Ovary (tissue), 7 donors: ENCODE measurements at regions not wholly inside any gene's neighbourhood (a gene's known extent, or its start where the extent isn't known, plus 50 kb on each side); places are given as distances from the start of the nearest gene placed in this dataset.
"Not testable (repeated sequence)": the region's sequence is repeated elsewhere in the genome, so short reads cannot be mapped to it uniquely, and the experiment has no call there.

Experiments used
- DNase-seq, 5 donors: peaks; one replicate each; pipeline ENCODE4 v3.0.0-alpha.2; 2019 to 2020
- H3K27ac ChIP-seq, 2 donors: fragments of 200-600 bp; one replicate each; pipeline versions ENCODE4 v1.5.1 to v1.8.0; 2019 to 2022
- H3K27me3 ChIP-seq: fragments of 200-600 bp; one replicate; pipeline ENCODE4 v1.8.0; 2022
- H3K36me3 ChIP-seq: fragments of 200-600 bp; sonication (generic); one replicate; pipeline ENCODE4 v1.5.1; 2019
- H3K4me1 ChIP-seq: one replicate; pipeline ENCODE4 v1.8.1; 2013; ENCODE audit warnings: mild to moderate bottlenecking, moderate library complexity; ENCODE audit not compliant: insufficient read depth
- H3K4me3 ChIP-seq: fragments of 200-600 bp; sonication (generic); one replicate; pipeline ENCODE4 v1.5.1; 2017
- H3K9me3 ChIP-seq, 2 donors: fragments of 200-600 bp in 1 of 2; sonication (generic) in 1 of 2; one replicate each; pipeline versions ENCODE4 v1.5.1 to v1.8.1; 2013 to 2019; ENCODE audit warnings: mild to moderate bottlenecking in 1 of 2, moderate library complexity in 1 of 2
- CTCF ChIP-seq, 3 donors: fragments of 450-650 bp in 2 of 3; fragments of 200-600 bp in 1 of 3; IDR thresholded peaks; one replicate each; pipeline versions ENCODE4 v1.5.1 to v1.8.0; 2016 to 2022; ENCODE audit warnings: antibody characterized with exemption in 3 of 3, mild to moderate bottlenecking in 1 of 3
- EP300 ChIP-seq: sonication (generic); formaldehyde crosslinking; IDR thresholded peaks from one replicate; pipeline ENCODE4 v1.6.1; 2017; ENCODE audit warnings: antibody characterized with exemption
- POLR2A ChIP-seq: fragments of 450-650 bp; IDR thresholded peaks from one replicate; pipeline ENCODE4 v1.6.1; 2017; ENCODE audit warnings: antibody characterized with exemption, mild to moderate bottlenecking, moderate library complexity
- WGBS, 3 donors: extraction: QIAGEN DNeasy Blood & Tissue Kit in 1 of 3; methylation state at CpG; one replicate each; pipeline versions ENCODE4 v1.1.5 to v1.1.7; 2013 to 2017; 5-methylcytosine and 5-hydroxymethylcytosine counted together
- intact Hi-C, 4 donors: fragments of 100-400 bp; cut with DNase I; formaldehyde crosslinking; loops; one replicate each; pipeline versions ENCODE4 v1.11.0 to v1.15.1; 2022 to 2023
- donor health status: DM: no; HTN: no; CAD: no; lungs with moderate emphysema.
- donor health status: DM: no; HTN: no; CAD: no.
- donor health status: Bipolar disorder and iron deficiency.
- donor health status: DM: no; HTN: no; CAD: no.
- donor health status: DM: yes; HTN: yes; CAD: no.

DNA sequence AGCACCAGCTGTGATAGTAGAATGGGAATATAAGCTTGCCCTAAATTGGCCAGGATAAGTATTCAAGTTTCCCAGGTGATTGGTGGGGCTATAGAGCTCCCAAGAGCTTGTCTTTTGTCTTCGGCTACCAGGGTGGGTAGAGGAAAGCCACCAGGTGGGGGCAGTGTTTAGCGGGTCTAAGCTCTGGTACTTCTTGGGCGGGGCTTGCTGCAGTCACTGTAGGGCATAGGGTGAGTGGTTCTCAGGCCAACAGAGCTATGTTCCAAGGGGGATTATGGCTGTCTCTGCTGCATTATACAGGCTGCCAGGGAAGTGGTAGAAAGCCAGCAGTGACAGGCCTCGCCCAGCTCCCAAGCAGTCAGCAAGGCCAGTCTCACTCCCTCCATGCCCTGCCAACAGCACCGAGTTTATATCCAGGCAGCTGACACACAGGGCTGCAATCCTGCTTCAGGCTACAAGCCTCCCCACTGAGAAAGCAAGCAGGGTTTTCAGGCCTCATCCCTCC lies 110.7 kb downstream of the ZNF467 start:
- Histone ChIP-seq H3K27ac (no peak overlapping the region), H3K4me1 (no peaks in the 10 kb centered on the region), H3K27me3 (no peaks in the 10 kb centered on the region), H3K9me3 (no peaks in the 10 kb centered on the region), H3K4me3 (no peak overlapping the region), H3K36me3 (no peaks in the 10 kb centered on the region)
- DNase-seq: no peak
- TF ChIP-seq POLR2A: no peak
- no peak for TF ChIP-seq EP300
- TF ChIP-seq CTCF (IDR thresholded peaks at IDR 0.05): no peak
- 48 to 53% (median 51%) methylated on average over 5 of the region's 5 CpGs for WGBS, 3 donors
- intact Hi-C loops: no loop called here

GRCh38 chr7:149655784-149656183 lies 117.6 kb downstream of the ZNF467 start:
- no peak for DNase-seq
- intact Hi-C loops: no loop called here
- Histone ChIP-seq H3K4me1 (no peaks in the 10 kb centered on the region), H3K36me3 (no peaks in the 10 kb centered on the region), H3K9me3 (no peaks in the 10 kb centered on the region), H3K27me3 (no peaks in the 10 kb centered on the region), H3K27ac (no peak overlapping the region), H3K4me3 (no peak overlapping the region)
- no peak for TF ChIP-seq POLR2A
- TF ChIP-seq EP300: no peak
- no peak for TF ChIP-seq CTCF (IDR thresholded peaks at IDR 0.05)
- WGBS, 3 donors: 48 to 61% (median 59%) methylated on average over 1 of the region's 1 CpG

- intact Hi-C loops: no loop called here
- WGBS, 3 donors: 41 to 73% (median 70%) methylated on average over 1 of the region's 1 CpG
- no peak for DNase-seq
- Histone ChIP-seq H3K36me3 (no peaks in the 10 kb centered on the region), H3K27me3 (no peaks in the 10 kb centered on the region), H3K27ac (no peak overlapping the region), H3K4me3 (no peak overlapping the region), H3K4me1 (no peaks in the 10 kb centered on the region), H3K9me3 (no peaks in the 10 kb centered on the region)
- TF ChIP-seq CTCF (IDR thresholded peaks at IDR 0.05) (no peak), POLR2A (no peak), EP300 (no peak)
Observed at GRCh38 chr7:149654588-149654987, 118.8 kb downstream of the ZNF467 start.

DNA sequence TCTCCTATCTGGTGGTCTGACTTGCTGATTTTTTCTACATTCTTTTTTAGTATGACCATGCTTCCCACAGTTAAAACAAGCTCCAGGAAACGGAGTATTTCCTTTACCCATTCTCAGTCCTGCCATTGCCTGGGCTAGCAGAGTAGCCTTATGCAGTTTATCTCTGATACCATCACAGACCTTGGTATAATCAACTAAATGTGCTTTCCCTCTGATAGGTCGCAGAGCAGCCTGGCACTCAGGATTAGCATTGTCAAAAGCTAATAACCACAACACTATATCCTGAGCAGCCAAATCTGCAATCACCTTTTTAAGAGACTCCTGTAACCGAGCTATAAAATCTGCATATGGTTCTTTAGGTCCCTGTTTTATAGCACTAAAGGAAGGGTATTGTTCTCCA lies 123.2 kb downstream of the ZNF467 start:
- H3K27me3 ChIP-seq, H3K9me3 ChIP-seq, H3K27ac ChIP-seq, H3K4me3 ChIP-seq, intact Hi-C loops, H3K4me1 ChIP-seq, H3K36me3 ChIP-seq, DNase-seq: not testable (repeated sequence)
- 62 to 69% (median 63%) methylated on average over 3 of the region's 3 CpGs for WGBS, 3 donors

GRCh38 chr7:149644754-149645153 lies 128.6 kb downstream of the ZNF467 start:
- no peak for DNase-seq
- intact Hi-C loops: no loop called here
- Histone ChIP-seq H3K27me3 (no peaks in the 10 kb centered on the region), H3K27ac (no peak overlapping the region), H3K4me3 (no peak overlapping the region), H3K9me3 (no peaks in the 10 kb centered on the region), H3K36me3 (no peaks in the 10 kb centered on the region), H3K4me1 (no peaks in the 10 kb centered on the region)
- 51 to 64% (median 61%) methylated on average over 4 of the region's 4 CpGs for WGBS, 3 donors
- TF ChIP-seq EP300 (no peak), CTCF (IDR thresholded peaks at IDR 0.05) (no peak), POLR2A (no peak)
